NCI-H2081 treated with DMSO at 0.1 percent for 48 hours (cell line): ENCODE measurements at regions not wholly inside any gene's neighbourhood (a gene's known extent, or its start where the extent isn't known, plus 50 kb on each side); places are given as distances from the start of the nearest gene placed in this dataset.
"Not testable (repeated sequence)": the region's sequence is repeated elsewhere in the genome, so short reads cannot be mapped to it uniquely, and the experiment has no call there.

ENCODE experiments used
- DNase-seq: peaks from one replicate; lab custom pipeline; 2025; lab: John Stamatoyannopoulos, UW

DNA sequence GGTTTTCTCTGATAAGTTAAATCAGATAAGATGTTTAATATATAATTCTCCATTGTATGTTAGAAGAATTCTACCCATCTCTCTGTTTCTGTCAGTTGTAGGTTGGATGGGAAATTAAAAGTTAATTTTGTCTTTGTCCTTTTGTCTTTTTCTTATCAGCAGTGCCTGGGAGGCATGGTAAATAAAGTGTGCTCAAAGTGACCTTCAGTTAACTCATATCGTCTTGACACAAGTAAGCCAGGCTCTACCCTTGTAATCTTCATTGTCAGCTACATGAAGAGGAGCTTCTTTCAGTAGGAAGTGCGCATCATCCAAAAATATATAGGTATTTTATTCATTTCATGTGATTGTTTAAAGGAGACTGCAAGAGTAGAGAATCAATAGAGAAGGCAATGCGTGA is 138.9 kb upstream of the NRIP1 start:
- no peak for DNase-seq

DNA sequence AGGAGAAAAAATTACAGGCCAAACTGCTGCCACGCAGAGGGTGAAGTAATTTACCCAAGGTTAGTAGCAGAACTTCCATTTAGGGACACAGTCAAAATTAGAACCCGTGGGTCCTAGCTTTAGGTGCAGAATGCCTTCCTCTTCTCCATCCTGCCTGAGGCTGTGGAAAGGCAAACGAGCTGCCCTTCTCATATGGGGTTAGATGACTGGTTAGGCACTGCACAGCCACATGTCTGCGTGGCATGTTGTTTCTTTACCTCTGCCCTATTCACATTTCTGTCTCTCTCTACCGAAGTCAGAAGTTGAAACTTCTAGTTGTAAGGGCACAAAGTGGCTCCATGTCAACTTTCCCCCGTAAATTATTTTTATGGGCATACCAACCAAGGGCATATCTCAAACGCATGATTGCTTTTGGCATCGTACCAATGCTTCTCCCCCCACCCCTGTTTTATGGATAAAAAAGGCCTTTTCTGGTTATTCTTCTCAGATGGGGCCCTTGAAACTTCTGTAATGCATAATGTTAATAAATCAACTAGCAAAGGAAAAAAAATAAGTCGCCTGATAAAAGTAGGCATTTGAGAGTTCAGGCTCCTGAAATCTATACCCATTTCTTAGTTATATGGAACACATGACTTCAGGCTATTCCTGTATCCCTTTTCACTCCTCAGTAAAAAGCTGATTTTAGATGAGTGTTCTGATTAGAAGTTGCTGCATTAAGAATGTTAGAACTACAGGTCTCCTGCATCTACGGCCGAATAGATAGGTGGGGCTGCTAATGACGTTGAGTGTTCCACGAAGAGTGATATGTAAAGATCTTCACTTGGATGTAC is 139.6 kb upstream of the NRIP1 start:
- no peak for DNase-seq

DNA sequence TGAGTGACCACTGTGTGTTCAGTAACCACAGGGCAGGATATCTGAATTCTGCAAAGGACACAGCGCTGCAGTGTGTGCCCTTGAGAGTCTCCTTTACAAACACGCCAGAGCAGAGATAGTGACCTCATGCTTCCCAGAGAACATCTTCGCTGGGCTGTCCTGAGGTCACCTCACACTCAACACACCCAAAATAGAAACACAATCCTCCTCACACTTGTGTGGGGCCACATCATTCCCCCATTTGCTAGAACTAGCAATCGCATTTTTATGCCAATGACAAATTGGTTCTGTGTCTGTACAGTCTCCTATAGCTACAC is 140.1 kb upstream of the NRIP1 start:
- DNase-seq = no peak

DNA sequence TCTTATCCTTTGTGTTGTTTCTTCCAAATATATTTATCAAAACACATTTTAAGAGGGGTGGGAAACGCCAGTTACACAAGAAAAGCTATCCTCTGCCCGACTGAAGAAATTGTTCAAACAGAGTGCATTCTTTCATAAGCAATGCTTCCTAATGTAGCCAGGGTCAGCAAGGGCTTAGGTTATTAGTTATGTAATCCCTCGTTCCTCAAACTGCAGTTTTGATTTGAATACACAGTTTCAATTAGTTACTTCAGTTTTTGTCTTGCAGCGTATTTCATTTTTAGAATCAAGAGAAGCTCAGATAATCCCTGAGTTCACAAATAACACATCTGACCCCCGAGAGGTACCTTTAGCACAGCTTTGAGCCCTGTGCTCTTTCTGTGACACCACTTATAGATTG is 141.7 kb upstream of the NRIP1 start:
- no peak for DNase-seq

DNA sequence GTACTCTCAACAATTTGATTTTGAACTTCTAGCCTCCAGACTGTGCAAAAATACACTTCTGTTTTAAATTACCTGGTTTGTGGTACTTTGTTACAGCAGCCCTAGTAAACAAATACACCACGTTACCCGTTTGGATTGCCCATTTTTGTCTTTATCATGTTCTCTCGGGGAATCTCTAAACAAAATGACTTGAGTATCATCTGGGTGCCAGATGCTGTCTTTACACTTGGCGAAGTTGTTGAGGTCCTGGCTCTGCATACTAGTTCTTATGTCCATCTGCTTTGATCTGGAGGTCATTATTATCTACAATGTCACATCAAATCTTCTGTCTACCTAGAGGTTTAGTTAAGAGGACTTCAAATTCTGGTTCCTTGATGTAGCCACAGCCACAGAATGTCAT is 142.4 kb upstream of the NRIP1 start:
- DNase-seq = no peak

DNA sequence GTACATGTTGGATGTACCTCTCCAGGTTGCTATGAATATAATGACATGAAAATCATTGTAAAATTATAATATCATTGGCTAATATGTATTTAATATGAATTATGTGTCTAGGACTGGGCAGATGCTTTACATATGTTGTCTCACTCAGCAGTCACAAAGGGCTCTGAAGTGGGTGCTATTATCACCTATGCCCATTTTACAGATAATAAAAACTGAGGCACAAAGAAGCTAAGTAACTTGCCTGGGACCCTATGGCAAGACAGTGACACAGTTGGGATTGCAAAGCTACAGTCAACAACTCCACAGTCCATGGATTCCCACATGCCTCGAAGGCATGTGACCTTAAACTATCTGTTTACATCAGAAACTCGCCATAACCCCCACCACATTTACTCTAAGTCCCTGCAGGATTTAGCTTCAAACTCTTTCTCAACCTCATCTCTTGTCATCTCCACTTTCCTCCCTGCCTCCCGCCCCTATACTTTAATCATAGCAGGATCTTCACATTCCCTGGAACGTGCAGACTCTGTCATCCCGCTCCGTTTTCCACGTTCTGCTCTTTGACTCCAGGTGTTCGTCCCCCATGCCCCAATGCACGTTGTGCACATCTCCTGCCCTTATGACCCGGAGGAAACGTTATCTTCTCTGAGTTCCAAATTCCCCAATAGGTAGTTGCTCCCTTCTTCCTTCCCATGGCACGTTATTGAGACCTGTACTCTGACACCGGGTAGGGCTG is 143.0 kb upstream of the NRIP1 start:
- DNase-seq = no peak

DNA sequence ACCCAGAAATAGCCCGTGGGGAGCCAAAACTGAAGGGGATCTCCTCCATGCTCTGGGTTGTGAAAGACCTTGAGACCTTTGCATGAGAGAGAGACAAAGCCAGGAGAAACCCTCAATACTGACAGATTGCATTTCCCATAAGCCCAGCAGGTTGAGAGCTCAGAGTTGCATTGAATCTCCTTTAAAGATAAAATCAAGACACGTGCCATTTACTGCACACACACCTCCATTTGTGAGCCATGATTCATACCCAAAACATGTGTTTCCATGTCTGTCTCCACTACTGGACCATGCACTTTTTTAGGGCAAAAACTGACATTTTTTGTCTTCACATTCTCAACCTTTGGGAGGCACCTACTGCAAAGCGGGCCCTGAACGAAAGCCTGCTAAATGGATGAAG is 144.0 kb upstream of the NRIP1 start:
- DNase-seq = no peak

DNA sequence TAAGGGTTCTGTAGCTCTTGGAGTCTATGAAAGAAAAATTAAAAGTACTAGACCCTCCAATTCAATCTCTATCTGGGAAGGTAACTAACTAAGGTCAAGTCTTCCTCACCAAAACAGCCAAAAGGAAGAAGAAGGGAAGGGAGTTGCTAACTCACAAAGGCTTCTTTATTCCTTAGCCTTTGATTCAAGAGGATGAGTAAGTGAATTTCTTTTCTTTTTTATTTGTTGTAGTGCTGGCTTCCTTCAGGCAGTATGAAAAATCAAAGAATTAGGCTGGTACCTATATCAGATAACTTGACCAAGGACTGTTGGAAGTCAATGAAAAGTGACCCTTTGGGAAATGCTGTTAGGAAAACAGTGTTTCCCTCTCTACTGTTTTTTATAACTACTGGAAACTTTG is 144.4 kb upstream of the NRIP1 start:
- DNase-seq = no peak

DNA sequence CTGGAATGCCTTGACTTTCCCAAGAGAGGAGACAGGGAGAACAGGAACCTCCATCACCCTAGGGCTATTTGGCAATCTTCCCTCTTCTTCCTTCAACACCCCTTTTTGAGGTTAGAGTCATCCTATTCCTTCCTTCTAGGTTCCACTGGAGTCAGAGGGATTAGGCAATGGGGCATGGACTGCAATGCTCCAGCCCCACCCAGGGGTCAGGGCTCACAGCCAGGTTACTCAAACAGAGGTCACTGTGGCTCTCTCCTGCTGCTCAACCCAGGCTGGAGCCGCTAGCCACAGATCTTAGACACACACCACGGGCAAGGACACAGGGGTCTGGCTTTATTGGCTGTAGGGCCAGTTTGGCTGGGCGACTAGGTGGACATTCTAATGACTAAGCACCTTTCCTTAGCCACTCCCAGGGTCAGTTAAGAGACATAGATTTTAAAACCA is 145.5 kb upstream of the NRIP1 start:
- DNase-seq = no peak

DNA sequence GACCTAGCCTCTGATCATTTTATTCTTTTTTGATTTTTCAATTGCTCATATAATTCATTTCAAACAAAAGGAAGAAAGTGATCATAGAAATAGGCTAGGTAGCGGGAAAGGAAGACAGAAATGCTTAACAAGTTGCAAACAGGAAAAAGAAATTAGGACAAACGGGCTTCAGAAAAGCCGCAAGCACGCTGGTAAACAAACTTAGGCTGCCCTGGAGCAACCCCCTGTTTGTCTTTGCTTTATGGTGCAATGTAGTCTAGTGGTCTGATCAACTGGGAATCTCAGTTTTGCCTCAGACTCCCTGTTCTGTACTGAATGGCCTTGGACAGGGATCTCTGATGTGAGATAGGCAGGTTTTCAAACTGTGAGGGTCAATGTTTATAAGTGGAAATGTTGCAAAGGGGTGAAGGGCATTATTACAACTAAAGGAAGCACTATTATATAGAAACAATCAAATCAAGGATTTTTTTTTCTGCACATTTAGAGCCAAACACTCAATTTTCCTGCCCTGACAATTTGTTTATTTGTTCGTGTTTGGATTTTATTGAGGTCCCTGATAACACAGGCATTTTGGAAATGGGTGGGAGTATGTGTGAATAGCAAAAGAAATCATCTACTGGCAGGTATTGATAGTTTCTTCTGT is 146.8 kb upstream of the NRIP1 start:
- no peak for DNase-seq

DNA sequence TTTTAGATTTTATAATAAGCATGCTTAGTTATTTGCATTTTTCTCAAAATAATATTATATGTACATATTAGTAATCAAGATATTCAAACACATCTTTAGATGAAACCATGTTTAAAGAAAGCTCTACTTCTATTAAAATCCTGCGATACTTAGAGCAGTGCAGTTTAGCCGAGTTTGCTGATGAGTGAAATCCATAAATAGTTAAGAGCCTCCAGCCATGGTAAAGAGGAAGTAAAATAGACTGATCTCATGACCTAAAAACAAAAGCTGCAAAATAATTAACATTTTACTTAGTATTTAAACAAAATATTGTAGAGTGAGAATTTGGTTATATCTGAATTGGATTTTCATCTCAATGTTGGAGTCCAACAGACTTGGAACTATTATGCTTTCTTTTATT is 147.4 kb upstream of the NRIP1 start:
- DNase-seq = no peak

DNA sequence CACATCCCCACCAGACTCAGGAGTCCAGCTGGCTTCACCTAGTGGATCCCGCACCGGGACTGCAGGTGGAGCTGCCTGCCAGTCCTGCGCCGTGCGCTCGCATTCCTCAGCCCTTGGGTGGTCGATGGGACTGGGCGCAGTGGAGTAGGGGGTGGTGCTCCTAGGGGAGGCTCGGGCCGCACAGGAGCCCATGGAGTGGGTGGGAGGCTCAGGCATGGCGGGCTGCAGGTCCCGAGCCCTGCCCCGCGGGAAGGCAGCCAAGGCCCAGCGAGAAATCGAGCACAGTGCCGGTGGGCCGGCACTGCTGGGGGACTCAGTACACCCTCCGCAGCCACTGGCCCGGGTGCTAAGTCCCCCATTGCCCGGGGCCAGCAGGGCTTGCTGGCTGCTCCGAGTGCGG is 153.7 kb upstream of the NRIP1 start:
- DNase-seq = not testable (repeated sequence)

DNA sequence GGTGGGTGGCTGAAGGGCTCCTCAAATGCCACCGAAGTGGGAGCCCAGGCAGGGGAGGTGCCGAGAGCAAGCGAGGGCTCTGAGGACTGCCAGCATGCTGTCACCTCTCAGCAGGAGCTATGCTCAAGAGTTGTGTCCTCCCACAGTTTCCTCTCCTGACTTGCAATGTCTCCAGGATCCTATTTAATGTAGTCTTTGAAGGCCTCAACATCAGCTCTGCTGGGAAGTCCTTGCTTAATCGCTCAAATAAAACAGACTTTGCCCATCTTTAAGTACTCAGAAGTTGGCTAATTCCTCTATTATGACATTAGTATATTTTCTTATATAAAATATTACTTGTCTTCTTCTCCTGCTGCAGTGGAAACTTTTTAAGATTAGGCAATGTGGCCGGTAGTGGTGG is 154.2 kb upstream of the NRIP1 start:
- no peak for DNase-seq

DNA sequence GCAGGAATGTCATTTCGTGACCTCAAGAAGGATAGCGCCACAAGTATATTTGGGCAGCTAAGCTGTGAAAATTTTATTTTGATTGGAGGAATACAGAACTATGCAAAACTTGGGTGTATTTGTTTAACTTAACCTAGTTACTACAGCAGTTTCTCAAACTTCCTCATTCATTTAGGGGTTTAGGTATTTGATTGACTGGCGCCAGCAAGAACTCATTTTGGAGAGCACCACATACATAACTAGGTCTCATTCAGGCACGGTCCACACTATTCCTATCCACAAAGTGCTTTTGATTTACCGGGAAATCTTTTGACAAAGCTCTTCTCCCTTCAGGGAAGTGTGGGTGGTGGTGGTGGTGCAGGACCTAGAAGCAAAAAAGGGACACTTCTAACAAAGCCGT is 155.1 kb upstream of the NRIP1 start:
- DNase-seq = no peak

DNA sequence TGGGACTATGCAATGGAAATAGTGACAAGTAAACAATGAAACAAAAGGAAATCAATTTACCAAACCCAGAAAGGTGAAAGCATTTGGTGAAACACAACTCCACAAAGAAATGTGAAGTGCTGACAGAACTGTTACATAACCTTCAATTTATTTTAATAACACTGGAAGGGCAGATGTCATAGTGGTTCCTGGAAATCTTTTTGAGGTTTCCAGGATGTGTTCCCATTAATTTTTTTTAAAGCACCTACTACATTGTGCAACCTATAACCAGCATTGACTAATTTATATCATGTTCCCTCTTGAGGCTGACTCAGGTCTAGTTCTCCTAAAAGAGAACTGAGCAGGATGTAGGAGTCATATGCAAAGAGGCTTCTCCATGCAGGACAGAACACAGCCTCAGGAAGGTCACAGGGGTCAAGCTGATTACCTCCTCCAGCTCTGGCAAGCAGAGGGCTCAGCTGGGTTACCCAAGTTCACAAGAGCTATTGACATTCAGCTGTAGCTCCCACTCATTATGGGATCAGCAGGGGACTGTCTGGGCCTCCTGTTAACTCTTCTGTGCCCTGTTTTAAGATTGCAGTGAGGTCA is 157.1 kb upstream of the NRIP1 start:
- no peak for DNase-seq

DNA sequence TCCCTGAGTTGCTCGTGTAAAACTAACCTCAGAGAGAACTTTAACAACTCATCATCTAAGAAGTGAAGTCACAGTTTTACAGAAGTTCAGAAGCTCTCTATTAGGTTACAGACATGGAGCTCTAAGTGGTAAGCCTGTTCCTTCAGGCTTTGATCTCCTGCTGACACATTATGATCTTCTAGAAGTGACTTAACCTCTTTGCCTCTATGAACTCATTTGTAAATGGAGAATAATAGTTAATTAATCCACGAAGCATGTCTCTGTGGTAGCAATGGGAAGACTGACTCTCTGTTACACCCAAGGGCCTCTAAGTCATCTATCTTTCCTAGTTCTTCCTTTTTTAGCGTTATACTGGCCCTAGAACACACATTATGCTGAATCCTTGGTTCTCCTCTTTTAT is 157.9 kb upstream of the NRIP1 start:
- DNase-seq = no peak

DNA sequence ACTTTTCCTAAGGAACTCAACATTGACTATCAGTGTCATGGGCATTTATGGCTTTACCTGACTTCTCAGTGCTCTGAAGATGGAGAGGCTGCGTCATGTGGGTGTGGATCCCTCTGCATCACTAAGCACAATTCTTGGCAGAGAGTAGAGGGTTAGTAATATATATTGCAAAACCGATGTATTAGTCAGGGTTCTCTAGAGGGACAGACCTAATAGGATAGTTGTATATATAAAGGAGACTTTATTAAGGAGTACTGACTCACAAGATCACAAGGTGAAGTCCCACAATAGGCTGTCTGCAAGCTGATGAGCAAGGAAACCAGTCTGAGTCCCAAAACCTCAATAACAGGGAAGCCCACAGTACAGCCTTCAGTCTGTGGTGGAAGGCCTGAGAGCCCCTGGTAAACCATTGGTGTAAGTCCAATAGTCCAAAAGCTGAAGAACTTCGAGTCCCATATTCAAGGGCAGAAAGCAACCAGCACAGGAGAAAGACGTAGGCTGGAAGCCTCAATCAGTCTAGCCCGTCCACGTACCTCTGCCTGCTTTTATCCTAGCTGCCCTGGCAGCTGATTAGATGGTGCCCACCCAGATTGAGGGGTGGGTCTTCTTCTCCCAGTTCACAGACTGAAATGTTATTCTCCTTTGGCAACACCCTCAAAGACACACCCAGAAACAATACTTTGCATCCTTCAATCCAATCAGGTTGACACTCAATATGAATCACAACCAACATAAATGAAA is 159.7 kb upstream of the NRIP1 start:
- no peak for DNase-seq

DNA sequence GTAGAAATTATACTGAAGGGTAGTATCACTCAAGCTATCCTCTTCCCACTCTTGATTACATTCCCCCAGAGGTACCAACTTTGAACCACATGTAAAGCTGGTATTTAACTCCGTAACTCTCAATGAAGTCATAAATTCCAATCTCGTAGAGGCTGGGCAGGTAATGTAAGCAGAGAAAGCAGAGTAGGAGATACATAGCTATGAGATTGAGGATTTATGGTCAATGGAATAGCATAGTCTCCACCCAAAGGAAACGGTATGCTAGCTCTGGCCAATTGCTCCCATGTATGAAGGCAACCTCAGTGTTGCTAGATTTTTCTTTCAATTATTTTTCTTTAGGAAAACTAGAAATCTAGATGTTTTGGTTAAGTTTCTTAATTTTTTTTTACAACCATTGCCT is 163.1 kb upstream of the NRIP1 start:
- no peak for DNase-seq

DNA sequence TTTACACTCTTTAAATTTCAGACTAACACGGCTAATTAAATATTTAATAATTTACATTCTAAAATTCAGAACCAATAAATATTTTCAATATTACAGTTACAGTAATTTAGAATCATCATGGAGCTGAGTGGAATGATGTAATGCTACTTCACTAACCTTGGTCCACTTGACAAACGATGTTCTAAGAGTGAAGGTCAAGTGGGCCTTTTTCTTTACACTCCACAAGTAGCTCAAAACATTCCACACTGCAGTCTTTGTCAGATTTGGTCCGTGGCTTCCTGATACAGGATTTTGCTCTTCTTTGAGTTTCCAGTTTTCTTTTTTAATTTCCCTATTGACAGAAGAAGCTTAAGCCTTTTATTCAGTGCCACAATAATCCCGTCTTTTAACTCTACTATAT is 164.6 kb upstream of the NRIP1 start:
- DNase-seq = no peak

DNA sequence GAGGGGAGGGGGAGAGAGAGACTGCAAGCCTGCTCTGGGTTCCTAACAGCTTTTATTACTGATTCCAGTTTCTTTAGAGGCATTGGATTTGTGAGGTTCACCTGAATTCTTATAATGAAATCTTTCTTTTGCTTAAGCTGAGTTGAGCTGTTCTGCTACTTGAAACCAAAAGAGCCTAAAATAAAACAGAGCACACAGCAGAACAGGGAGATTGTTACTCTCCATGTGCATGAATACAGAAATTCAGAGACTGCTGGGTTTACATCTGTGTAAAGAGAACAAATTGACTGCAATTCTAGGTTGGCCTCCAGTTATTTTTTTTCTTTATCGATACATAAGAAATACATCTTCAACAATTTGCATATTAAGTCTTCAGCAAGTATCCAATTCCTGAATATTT is 168.8 kb upstream of the NRIP1 start:
- DNase-seq = no peak

DNA sequence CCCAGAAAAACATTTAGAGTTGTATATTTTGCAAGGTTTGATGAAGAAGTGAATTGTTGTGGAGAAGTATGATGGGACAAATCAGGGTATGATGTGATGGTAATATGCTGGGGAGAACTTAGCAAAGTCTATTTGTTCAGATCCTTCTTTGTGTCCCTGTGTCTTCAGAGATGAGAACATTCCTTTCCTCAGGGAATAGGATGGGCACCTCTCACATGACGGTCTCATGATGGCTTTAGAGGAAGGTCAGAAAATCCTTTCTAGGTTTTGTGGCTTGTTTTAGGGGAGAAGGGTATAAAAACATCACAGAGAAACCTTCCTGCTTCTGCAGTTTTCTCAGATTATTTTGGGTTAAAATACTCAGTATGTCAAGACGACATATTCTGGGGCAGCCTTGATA is 171.3 kb upstream of the NRIP1 start:
- no peak for DNase-seq

DNA sequence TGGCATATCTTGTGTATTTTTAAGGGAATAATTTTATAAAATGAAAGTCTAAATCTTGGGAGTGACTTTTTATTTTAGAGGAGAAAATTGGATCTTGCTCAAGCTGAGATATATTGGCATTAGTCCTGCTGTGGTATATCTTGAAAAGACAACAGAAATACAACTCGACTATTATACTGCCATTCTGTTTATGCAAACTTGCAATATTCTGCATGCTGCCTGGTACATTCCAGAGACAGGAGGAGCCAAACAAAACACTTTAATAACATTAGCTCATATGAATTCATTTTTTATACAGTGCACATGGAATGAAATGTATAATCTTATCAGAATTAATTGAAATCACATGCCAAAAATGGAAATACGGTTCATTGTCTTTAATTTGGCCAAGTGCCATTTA is 176.0 kb upstream of the NRIP1 start:
- no peak for DNase-seq
